ENCODE measurements at regions not wholly inside any gene's neighbourhood (a gene's known extent, or its start where the extent isn't known, plus 50 kb on each side); places are given as distances from the start of the nearest gene placed in this dataset.

- H3K4me1 ChIP-seq, result no peaks in the 10 kb centered on the region
- no peak for DNase-seq (ENCODE audit: extremely low spot score in 2 of 2)
- H3K27me3 ChIP-seq, result no peaks in the 10 kb centered on the region
- H3K36me3 ChIP-seq, result no peaks in the 10 kb centered on the region
- no peak overlapping the region for H3K27ac ChIP-seq
- H3K9me3 ChIP-seq, result no peaks in the 10 kb centered on the region
- intact Hi-C loops (cut with DNase I), result no loop called here
- TF ChIP-seq POLR2A (IDR thresholded peaks at IDR 0.05) (no peak), POLR2AphosphoS5 (IDR thresholded peaks at IDR 0.05; ENCODE audit: insufficient read depth in 1 of 2, low read depth in 1 of 2) (no peak)
- no peak overlapping the region for H3K4me3 ChIP-seq
Measured at GRCh38 chr3:160171813-160172212, 53.4 kb upstream of the C3orf80 start.

- no peak for TF ChIP-seq POLR2A (IDR thresholded peaks at IDR 0.05)
- Histone ChIP-seq H3K9me3 (no peaks in the 10 kb centered on the region), H3K4me3 (no peak overlapping the region), H3K36me3 (no peaks in the 10 kb centered on the region), H3K4me1 (no peaks in the 10 kb centered on the region), H3K27me3 (no peaks in the 10 kb centered on the region), H3K27ac (no peak overlapping the region)
- no peak for DNase-seq (ENCODE audit: extremely low spot score in 2 of 2)
- intact Hi-C loops (cut with DNase I), result no loop called here
Measured at GRCh38 chr3:160174621-160175020, 50.6 kb upstream of the C3orf80 start.
